Stimulated activated naive CD8-positive, alpha-beta T cell treated with anti-CD3 and anti-CD28 coated beads, Interleukin-15, Interleukin-2, amounts not matched to agents 100 ng/mL and 50 ng/mL, for 24 hours (primary cell): ENCODE measurements at regions not wholly inside any gene's neighbourhood (a gene's known extent, or its start where the extent isn't known, plus 50 kb on each side); places are given as distances from the start of the nearest gene placed in this dataset.
"Not testable (repeated sequence)": the region's sequence is repeated elsewhere in the genome, so short reads cannot be mapped to it uniquely, and the experiment has no call there.

Source experiments
- H3K27ac Mint-ChIP-seq: one replicate; pipeline ENCODE4 v1.8.0; 2021; ENCODE audit warnings: mild to moderate bottlenecking, mixed read lengths
- H3K27me3 Mint-ChIP-seq: one replicate; pipeline ENCODE4 v1.8.0; 2021; ENCODE audit warnings: mixed read lengths
- H3K36me3 Mint-ChIP-seq: one replicate; pipeline ENCODE4 v1.8.0; 2021; ENCODE audit warnings: low read depth, mixed read lengths
- H3K4me1 Mint-ChIP-seq: one replicate; pipeline ENCODE4 v1.8.0; 2021; ENCODE audit warnings: low read depth, mixed read lengths
- H3K4me3 Mint-ChIP-seq: one replicate; pipeline ENCODE4 v1.8.0; 2021; ENCODE audit warnings: mild to moderate bottlenecking, mixed read lengths
- H3K9me3 Mint-ChIP-seq: one replicate; pipeline ENCODE4 v1.8.0; 2021; ENCODE audit warnings: mixed read lengths

DNA sequence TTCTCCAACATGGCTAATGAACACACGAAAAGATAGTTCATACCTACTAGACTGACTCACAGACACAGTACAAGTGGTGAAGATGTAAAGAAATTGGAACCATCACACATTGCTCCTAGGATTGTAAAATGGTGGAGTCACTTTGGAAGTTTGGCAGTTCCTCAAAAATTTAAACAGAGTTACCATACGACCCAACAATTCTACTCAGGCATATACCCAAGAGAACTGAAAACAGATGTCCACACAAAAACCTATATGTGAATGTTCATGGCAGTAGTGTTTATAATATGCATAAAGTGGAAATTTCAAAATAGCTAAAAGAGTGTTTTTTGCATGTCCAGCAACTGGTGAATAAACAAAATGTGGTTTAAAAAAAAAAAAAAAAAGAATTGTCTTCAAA is 332.6 kb downstream of the PLPP3 start:
- not testable (repeated sequence) for H3K27me3 Mint-ChIP-seq, H3K4me1 Mint-ChIP-seq, H3K4me3 Mint-ChIP-seq, H3K27ac Mint-ChIP-seq, H3K9me3 Mint-ChIP-seq, H3K36me3 Mint-ChIP-seq

DNA sequence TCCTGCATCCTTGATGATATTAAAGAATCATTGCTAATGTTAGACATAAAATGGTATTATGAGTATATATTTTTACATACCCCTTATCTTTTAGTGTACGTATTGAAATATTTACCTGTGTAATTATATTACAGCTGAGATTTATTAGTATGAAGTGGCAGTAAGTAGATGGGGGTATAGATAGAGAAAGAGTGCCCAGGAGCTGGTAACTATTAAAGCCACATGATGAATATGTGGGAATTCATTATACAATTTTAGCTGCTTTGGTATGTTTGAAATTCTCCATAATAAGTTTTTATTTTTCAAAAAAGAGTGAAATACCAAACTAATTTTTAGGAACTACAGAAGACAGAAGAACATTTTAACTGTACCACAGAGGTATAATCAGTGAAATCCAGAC is 339.0 kb downstream of the PLPP3 start:
- H3K4me1 Mint-ChIP-seq: no peaks in the 10 kb centered on the region
- peaks cover 11% of the 10 kb centered on the region for H3K9me3 Mint-ChIP-seq
- H3K27me3 Mint-ChIP-seq: no peaks in the 10 kb centered on the region
- H3K4me3 Mint-ChIP-seq: no peak overlapping the region
- no peak overlapping the region for H3K27ac Mint-ChIP-seq
- no peaks in the 10 kb centered on the region for H3K36me3 Mint-ChIP-seq

DNA sequence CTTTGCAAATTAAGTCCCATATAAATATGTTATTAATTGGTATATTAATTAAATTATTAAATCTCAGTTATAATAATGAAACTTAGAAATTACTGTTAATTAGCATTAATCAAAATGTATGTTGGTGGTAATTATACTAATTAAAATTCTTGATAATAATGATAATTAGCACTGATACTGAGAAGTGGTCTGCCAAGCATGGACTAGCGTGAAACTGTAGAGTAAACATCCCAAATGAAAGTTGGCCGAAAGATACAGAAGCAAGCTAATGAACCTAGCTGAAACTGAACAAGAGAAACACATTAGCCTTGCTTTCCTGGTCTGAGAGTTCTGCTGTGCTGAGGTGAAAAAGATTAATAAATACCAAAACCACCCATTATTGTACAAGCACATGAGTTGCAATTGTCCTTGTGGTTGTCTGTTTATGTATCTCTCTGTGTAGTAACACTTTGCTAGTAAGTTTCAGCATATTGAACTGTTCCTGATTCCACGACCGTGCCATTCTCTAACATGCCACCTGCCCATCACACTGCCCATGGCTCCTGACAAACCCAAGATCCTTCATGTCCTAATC is 341.8 kb downstream of the PLPP3 start:
- H3K4me1 Mint-ChIP-seq: no peaks in the 10 kb centered on the region
- H3K27ac Mint-ChIP-seq: no peak overlapping the region
- peaks cover 14% of the 10 kb centered on the region for H3K9me3 Mint-ChIP-seq
- H3K36me3 Mint-ChIP-seq: no peaks in the 10 kb centered on the region
- H3K27me3 Mint-ChIP-seq: no peaks in the 10 kb centered on the region
- H3K4me3 Mint-ChIP-seq: no peak overlapping the region

DNA sequence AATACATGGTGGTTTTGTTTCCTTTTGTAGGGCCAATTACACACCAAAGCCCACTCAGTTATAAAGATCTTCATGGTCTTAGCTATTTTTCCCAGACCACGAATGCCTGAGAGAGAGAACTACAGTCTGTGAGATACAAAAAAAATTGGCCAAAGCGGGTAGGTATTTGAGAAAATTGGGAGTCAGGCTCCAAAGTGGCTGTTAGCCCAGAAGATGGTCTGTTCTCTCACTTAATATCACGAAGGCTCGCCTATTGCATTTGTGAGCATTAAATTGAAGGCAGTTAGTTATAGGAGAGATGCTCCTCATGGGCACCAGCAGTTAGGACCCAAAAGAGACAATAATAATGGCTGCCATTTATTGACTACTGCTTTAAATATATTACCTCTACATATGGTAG is 342.7 kb downstream of the PLPP3 start:
- H3K27me3 Mint-ChIP-seq: no peaks in the 10 kb centered on the region
- H3K4me3 Mint-ChIP-seq: no peak overlapping the region
- H3K9me3 Mint-ChIP-seq: peaks cover 12% of the 10 kb centered on the region
- H3K36me3 Mint-ChIP-seq: no peaks in the 10 kb centered on the region
- H3K4me1 Mint-ChIP-seq: no peaks in the 10 kb centered on the region
- no peak overlapping the region for H3K27ac Mint-ChIP-seq

DNA sequence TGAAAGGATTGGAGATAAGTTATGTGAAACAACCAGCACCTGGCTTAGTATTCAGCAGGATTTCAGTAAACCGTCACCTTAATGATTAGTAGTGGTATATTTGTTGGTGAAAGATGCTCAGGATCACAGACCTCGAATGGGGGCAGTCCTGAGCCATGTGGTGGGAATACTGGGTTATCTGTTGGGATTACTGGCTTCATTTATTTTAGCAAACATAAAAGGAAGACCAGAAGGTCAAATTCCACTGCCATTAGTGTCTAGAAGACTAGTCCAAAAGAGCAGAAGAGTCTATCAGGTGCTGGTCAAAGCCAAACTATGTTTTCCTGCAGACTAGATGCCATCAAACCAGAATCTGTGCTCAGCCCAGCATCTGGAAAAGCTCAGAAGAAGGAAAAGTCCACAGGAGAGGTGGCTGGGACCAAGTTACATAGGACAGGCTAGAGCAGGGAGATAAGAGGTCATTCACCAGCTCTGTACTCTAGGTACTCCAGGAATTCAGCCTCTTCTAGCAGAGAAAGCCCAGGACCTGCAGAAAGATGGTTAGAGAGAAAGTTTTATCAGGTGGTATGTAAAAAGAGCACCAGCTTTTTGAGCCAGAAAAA is 343.4 kb downstream of the PLPP3 start:
- Mint-ChIP-seq H3K4me3 (no peak overlapping the region), H3K27ac (no peak overlapping the region), H3K36me3 (no peaks in the 10 kb centered on the region), H3K4me1 (no peaks in the 10 kb centered on the region), H3K27me3 (no peaks in the 10 kb centered on the region), H3K9me3 (peaks cover 8% of the 10 kb centered on the region)

DNA sequence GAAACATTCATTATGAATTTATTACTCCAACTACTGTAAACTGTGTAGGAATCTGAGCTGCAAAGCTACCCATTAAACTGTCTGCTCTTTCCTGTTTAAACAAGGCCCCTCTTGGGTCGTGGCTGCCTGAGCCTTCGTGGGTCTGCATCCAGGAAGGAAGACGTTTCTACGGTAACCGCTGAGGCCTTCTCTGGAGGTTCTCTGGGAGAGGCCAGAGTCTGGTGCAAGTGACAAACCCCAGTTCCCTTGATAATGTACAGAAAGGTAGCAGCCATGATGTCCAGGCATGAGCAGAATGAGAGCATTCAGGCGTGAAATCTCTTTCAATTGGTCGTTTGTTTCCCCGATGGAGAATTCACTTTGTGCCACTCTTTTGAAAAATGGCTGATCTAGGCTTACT is 350.2 kb downstream of the PLPP3 start:
- Mint-ChIP-seq H3K4me1 (no peaks in the 10 kb centered on the region), H3K36me3 (no peaks in the 10 kb centered on the region)

DNA sequence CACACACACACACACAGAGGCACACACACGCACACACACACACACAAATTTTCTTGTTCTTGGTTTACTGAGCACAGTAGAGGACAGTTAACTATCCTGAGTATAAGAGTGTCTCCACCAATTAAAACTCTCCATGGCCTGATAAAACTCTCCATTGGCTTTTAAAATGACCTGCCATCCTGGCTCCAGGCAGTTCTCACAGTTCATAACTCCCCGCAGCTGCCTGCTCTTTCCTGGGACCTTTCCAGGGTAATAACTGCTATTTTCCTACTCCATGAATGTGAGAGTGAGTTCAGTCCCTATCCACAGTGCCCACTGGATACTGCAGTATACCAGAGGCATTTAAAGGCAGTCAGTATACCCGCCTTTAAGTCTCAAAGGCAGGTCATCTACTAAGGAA is 351.5 kb downstream of the PLPP3 start:
- Mint-ChIP-seq H3K27ac (no peak overlapping the region), H3K27me3 (peaks cover 4% of the 10 kb centered on the region), H3K4me3 (no peak overlapping the region), H3K36me3 (no peaks in the 10 kb centered on the region), H3K9me3 (peaks cover 3% of the 10 kb centered on the region), H3K4me1 (no peaks in the 10 kb centered on the region)

More for the DNA sequence above, 350.2 kb downstream of the PLPP3 start:
- Mint-ChIP-seq H3K27me3 (peaks cover 4% of the 10 kb centered on the region), H3K27ac (no peak overlapping the region), H3K9me3 (no peaks in the 10 kb centered on the region), H3K4me3 (no peak overlapping the region)

DNA sequence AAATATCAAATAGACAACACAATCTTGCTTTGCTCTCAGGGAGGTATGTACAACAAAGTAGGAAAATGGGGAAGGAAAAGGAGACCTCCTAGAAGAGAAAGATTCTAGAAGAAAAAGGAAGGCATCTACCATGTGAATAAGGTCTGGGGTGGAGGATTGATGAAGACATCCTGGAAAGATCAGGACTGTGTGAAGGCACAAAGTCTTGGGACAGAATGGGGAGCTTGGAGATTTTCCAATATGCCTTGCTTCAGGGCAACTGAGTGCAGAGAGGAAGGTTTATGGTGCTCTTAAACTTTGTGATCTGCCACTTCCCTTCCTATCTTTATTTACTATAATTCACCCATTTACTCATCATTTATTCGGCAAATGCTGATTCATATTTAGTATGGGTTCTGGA is 352.0 kb downstream of the PLPP3 start:
- Mint-ChIP-seq H3K27me3 (peaks cover 4% of the 10 kb centered on the region), H3K36me3 (no peaks in the 10 kb centered on the region), H3K4me3 (no peak overlapping the region), H3K4me1 (no peaks in the 10 kb centered on the region), H3K9me3 (peaks cover 4% of the 10 kb centered on the region), H3K27ac (no peak overlapping the region)

DNA sequence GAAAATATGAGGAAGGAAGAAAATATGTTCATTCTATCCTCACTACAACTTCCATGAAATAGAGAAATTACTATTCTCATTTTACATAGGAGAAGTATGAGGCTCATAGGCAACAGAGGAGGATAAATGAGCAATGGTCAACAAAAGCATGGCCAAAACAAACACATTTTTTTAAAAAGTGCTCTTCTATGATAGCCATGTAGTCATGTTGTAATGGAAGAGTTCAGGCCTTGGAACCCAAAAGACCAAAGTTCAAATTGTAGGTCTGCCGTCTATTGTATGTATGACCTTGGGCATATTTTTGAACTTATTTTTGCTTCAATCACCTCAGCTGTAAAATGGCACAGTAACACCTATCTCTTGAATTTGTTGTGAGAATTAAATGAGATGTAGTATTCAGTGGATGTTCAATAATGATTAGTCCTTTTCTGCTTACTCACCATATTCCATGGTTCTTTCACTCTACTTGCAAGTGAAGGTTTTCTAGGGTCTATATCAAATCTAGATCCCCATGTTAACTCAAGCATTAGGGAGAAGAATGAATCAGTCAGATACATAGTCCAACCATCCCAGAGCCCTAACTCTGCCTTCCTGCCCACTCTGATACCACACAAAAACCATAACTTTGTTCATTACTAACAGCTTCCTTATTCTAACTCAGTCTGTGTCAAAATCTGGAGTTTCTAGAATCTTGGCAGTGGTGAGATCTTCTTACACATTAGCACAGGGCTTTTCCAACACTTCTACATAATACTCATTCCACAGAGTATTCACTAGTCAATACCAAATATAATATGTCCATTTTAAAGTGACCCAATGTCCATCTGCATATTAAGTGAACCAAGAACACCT is 353.2 kb downstream of the PLPP3 start:
- Mint-ChIP-seq H3K4me3 (no peak overlapping the region), H3K4me1 (no peaks in the 10 kb centered on the region), H3K9me3 (peaks cover 4% of the 10 kb centered on the region), H3K36me3 (no peaks in the 10 kb centered on the region), H3K27me3 (peaks cover 7% of the 10 kb centered on the region), H3K27ac (no peak overlapping the region)

DNA sequence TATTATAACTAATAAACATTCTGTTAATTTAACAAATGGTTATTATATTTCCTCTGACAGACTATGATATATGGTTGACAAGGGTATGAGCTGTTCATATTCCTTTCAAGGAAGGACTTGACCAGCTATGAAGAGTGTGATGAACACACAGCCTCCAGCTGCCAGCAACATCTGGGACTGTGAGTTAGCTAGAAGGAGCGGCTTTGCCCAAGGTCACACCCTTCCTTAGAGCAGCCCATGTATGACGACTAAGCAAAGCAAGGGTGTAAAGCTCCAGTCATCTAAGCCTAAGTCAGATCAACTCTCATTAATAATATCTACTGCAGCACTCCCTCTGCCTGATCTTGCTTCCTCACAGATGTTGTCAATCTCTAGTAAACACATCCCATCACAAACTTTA is 355.4 kb downstream of the PLPP3 start:
- Mint-ChIP-seq H3K27me3 (peaks cover 3% of the 10 kb centered on the region), H3K27ac (no peak overlapping the region), H3K4me3 (no peak overlapping the region), H3K4me1 (no peaks in the 10 kb centered on the region), H3K36me3 (no peaks in the 10 kb centered on the region), H3K9me3 (peaks cover 4% of the 10 kb centered on the region)

DNA sequence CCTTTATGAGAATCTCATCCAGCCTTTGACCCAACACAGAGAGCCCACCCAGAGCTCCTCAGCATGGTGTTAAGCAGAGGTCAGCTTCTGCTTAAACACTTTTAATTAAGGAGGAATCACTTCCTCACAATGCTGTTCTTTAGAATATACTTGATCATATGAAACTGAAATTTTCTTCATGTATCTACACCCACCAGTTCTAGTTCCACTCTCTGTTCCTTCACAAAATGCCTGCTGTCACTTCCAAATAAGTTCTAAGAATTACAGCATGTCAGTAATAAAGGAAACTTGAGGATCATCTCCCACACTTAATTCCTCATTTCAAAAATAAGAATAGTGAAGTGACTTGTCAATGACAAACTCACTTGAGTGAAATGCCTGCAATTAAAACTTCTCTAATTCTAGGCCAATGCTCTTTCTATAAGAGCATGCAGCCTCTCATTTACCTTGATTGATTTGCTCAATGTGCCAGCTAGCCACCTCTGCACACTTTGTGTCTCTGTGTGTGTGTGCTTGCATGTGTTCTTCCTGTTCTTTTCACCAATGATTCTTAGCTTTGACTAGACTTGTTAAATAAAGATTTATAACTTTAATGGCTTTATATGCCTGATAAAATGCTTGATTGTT is 356.3 kb downstream of the PLPP3 start:
- no peaks in the 10 kb centered on the region for H3K4me1 Mint-ChIP-seq
- peaks cover 3% of the 10 kb centered on the region for H3K27me3 Mint-ChIP-seq
- H3K9me3 Mint-ChIP-seq: peaks cover 4% of the 10 kb centered on the region
- H3K4me3 Mint-ChIP-seq: no peak overlapping the region
- no peaks in the 10 kb centered on the region for H3K36me3 Mint-ChIP-seq
- no peak overlapping the region for H3K27ac Mint-ChIP-seq

DNA sequence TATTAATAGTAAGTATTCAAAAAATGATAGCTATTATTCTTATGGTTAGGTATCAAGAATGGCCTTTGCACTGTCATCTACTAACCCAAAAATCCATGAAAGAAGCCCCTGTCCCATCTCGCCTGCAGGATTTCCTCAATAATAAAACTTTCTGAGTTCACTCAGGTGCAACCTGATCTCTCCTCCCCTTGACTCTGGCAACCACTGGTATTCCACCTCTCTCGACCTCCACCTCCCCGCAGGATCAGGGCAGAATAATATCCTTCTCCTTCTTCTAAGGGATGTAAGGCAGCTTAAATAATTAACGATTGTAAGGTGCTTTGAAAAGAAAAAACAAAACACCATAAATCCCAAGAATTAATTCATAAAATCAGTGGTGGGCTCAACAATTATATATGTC is 359.3 kb downstream of the PLPP3 start:
- Mint-ChIP-seq H3K27me3 (peaks cover 3% of the 10 kb centered on the region), H3K4me1 (no peaks in the 10 kb centered on the region), H3K27ac (no peak overlapping the region), H3K36me3 (no peaks in the 10 kb centered on the region), H3K9me3 (peaks cover 4% of the 10 kb centered on the region), H3K4me3 (no peak overlapping the region)

DNA sequence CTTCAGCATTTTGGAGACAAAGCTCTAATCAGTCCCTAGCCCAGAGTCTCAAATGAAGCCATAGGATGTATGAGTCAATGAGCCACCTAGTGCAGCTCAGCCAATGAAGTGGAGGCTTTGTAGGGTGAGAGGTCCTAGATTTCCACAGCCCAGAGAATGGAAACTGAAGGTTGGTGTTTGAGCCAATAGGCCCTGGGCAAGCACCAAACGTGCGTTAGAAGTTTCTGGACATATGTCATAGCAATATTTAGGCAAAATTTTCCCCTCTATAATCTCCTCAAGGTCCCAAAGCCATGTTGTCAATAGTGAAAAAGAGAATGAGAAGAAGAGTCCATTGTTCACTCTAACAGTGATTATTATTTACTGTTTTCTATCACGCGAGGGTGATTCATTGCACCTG is 361.3 kb downstream of the PLPP3 start:
- Mint-ChIP-seq H3K27ac (no peak overlapping the region), H3K4me3 (no peak overlapping the region), H3K27me3 (peaks cover 3% of the 10 kb centered on the region), H3K4me1 (no peaks in the 10 kb centered on the region), H3K36me3 (no peaks in the 10 kb centered on the region), H3K9me3 (peaks cover 2% of the 10 kb centered on the region)

DNA sequence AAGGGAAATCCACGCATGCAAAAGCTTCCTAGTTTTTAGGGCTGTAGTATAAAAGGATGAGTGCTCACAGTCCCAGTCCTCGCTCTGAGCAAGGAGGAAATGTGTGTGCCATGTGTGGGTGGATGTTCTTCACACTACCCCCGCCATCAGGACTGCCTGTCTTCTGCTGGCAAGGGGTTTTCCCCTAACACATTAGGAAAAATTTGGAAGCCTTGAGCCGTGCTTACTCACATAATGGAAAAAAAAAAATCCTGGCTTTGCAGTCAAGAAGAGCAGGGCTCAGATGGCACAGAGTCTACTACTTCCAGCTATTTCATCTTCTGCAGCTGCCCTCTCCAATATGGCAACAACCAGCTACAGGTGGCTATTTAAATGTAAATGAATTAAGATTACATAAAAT is 363.1 kb downstream of the PLPP3 start:
- H3K27me3 Mint-ChIP-seq: no peaks in the 10 kb centered on the region
- H3K4me3 Mint-ChIP-seq: no peak overlapping the region
- H3K4me1 Mint-ChIP-seq: no peaks in the 10 kb centered on the region
- H3K36me3 Mint-ChIP-seq: no peaks in the 10 kb centered on the region
- no peaks in the 10 kb centered on the region for H3K9me3 Mint-ChIP-seq
- H3K27ac Mint-ChIP-seq: no peak overlapping the region

DNA sequence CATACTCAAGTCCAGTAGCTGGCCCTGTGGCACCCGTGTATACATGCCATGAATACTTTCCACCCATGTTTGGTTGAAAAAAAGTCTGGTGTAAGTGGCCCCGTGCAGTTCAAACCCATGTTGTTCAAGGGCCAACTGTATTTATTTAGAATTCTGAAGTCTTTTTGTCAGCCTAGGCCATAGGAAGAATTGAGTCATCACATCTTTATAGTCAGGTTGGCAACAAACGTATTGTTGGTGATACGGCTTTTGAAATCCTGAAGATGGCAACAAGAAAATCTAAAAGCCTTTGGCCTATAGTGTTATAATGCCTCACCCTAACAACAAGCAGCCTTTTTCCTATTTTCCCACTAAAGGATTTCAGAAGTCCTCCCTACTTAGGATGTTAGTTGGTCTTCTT is 363.6 kb downstream of the PLPP3 start:
- H3K27ac Mint-ChIP-seq: no peak overlapping the region
- H3K9me3 Mint-ChIP-seq: no peaks in the 10 kb centered on the region
- no peaks in the 10 kb centered on the region for H3K27me3 Mint-ChIP-seq
- H3K4me1 Mint-ChIP-seq: no peaks in the 10 kb centered on the region
- H3K36me3 Mint-ChIP-seq: no peaks in the 10 kb centered on the region
- H3K4me3 Mint-ChIP-seq: no peak overlapping the region
